ENCODE measurements at regions not wholly inside any gene's neighbourhood (a gene's known extent, or its start where the extent isn't known, plus 50 kb on each side); places are given as distances from the start of the nearest gene placed in this dataset.
"Not testable (repeated sequence)": the region's sequence is repeated elsewhere in the genome, so short reads cannot be mapped to it uniquely, and the experiment has no call there.

DNA sequence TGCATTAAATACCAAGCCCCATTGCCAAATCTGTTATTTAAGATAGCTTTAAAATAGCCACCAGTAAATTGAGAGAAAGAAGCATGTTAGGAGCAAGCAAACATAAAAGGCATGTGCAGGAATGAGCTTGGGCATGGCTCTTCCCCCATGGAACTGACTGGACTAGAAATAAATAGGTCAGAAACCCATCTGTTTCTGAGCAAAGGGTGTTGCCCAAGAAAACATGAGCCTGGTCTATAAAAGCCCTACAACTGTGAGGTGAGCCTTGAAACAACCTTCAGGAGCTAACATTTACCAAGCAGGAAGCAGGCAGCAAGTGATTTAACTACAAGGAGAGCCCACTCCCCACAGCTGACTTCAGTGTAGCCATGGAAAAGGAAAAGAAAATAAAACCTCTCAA, 126.3 kb downstream of the C6orf118 start:
- peak; percentile 68 for DNase-seq (ENCODE audit: low read depth, low spot score)
- in situ Hi-C loops (cut with HindIII; ENCODE audit: low pct_unique_long_range_greater_than_20kb, low sequenced_read_pairs), result no loop called here

DNA sequence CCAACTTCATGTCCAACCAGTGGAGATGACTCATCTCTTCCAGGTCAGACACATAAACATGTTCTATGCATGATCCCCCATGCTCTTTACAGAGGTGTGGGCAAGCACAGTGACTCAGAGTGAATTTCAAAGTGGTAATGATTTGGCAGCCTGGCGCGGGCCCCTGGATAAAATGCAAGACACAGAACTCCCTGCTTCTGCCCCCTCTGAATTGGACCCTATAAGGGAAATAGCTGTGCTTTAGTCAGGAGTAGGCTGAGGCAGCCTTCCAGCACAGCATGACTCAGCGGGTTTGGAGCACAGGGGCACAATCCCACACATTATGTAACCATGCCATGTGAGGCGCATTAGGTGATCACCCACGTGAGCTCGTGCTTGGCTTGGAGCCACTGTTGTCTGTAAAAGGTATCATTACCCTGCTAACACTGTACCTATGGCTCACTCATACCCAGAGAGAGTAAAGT, 127.4 kb downstream of the C6orf118 start:
- DNase-seq (ENCODE audit: low read depth, low spot score), result peak; percentile 95
- in situ Hi-C loops (cut with HindIII; ENCODE audit: low pct_unique_long_range_greater_than_20kb, low sequenced_read_pairs), result no loop called here

DNA sequence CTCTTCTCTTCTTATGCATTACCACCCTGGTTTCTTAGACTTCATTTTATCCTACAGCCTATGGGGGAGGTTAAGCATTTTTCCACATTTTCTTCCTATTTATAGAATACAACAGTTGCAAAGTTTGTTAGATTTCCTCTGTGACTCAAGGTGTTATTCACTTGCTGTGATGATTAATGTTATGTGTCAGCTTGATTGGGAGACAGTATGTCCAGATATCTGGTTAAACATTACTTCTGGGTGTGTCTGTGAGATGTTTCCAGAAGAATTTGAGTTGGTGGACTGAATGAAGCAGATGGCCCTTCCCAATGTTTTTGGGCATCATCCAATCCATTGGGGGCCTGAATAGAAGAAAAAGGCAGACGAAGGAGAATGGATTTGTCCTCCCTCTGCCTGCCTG, 131.3 kb downstream of the C6orf118 start:
- no peak for DNase-seq (ENCODE audit: low read depth, low spot score)
- in situ Hi-C loops (cut with HindIII; ENCODE audit: low pct_unique_long_range_greater_than_20kb, low sequenced_read_pairs), result no loop called here

DNA sequence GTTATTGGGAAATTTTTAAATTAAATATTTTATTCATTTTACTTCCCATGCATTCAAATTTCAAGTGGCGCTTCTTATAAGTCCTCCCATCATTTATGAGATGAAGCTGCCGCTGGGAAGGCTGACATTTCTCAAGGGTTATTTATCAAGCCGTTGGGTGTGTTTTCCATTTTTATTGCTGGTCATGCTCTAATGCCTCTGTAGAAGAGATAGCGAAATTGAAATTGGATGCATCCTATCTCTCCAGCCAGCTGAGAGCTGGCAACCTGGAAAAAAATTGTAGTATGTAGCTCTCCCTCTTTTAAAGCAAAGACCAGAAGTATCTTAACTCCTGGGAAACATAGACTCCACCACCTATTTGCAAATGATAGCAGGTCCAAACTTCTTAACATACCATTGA, 135.9 kb downstream of the C6orf118 start:
- in situ Hi-C loops (cut with HindIII; ENCODE audit: low pct_unique_long_range_greater_than_20kb, low sequenced_read_pairs), result no loop called here
- DNase-seq (ENCODE audit: low read depth, low spot score), result no peak

DNA sequence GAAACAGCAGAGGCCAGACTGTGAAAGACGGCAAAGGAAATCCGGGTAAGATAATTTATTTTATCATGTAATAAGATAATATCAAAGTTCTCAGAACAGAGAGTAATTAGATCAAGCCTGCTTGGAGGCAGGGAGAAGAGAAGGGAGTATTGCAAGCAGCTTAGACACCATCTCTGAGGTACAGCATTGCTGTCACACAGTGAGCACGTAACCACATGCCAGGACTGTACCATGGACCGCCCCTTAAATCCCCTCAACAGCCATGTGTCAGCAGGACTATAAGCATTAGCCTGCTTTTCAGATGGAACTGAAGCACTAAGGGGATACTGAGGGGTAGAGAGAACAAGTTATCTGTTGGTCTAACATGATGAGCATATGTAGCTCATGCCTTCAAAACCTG, 141.5 kb downstream of the C6orf118 start:
- in situ Hi-C loops (cut with HindIII; ENCODE audit: low pct_unique_long_range_greater_than_20kb, low sequenced_read_pairs), result no loop called here
- no peak for DNase-seq (ENCODE audit: low read depth, low spot score)

DNA sequence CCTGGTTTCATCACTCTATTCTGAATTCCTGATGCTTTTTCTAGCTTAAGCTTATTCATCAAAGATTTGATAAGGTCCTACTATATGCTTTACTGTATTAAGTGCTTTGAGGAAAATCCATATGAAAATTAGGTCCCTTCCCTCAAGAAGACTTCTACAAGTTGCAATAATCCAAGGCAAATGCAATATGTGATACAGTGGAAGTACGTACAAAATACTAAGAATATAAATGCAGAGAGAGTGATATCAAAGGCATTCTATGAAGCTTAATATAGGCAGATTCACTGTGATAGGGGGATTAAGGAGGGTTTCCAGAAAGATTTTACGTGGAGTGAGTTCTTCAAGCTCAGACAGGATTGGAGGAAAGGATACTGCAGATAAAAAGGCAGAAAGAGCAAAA, 142.1 kb downstream of the C6orf118 start:
- no peak for DNase-seq (ENCODE audit: low read depth, low spot score)
- in situ Hi-C loops (cut with HindIII; ENCODE audit: low pct_unique_long_range_greater_than_20kb, low sequenced_read_pairs), result no loop called here

DNA sequence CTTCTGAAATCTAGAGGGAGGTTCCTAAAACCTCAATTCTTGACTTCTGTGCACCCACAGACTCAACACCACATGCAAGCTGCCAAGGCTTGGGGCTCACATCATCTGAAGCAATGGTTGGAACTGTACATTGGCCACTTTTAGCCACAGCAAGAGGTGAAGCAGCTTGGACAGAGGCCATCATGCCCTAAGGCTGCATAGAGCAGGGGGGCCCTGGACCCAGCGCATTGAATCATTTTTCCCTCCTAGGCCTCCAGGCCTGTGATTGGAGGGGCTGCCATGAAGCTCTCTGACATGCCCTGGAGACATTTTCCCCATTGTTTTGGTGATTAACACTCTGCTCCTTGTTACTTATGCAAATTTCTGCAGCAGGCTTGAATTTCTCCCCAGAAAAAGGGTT, 145.9 kb downstream of the C6orf118 start:
- in situ Hi-C loops (cut with HindIII; ENCODE audit: low pct_unique_long_range_greater_than_20kb, low sequenced_read_pairs), result no loop called here

DNA sequence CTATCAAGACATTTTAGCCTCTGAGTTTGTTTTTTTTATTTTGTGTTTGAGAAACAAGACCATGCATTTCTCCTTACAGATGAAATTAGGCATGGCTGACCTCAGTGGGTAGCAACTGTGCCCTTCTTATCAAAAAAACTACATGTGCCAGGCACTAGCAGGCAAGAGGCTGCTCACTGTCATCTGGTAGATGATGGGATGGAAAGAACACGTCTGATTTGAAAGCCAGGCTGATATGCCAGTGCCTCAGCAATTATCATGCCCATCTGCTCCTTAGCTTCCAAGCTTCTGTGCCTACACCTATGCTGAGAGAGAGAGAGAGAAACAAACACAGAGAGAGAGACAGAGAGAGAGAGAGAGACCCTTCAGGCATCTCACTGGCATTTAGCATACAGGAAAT, 149.9 kb downstream of the C6orf118 start:
- in situ Hi-C loops (cut with HindIII; ENCODE audit: low pct_unique_long_range_greater_than_20kb, low sequenced_read_pairs), result no loop called here
- DNase-seq (ENCODE audit: low read depth, low spot score), result no peak

More for the DNA sequence above, 145.9 kb downstream of the C6orf118 start:
- no peak for DNase-seq (ENCODE audit: low read depth, low spot score)

DNA sequence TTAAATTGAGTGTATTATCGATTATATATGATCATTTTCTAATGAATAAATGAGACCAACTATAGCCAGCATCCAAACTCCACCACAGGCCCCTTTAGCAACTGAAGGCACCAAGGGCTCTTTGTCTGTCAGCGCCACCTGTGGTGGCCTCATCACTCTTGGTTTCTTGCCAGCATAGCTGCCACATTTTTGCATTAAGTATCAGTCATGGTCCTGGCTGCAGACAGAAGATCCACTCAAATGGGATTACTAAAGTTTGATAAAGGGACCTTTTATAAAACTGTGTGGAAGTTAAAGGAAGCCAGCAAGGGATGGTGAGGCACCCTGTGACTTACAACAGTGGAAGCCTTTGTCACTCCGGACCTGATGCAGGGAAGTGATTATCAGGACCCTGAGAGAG, 162.9 kb downstream of the C6orf118 start:
- peak; percentile 97 for DNase-seq (ENCODE audit: low read depth, low spot score)
- in situ Hi-C loops (cut with HindIII; ENCODE audit: low pct_unique_long_range_greater_than_20kb, low sequenced_read_pairs), result no loop called here

DNA sequence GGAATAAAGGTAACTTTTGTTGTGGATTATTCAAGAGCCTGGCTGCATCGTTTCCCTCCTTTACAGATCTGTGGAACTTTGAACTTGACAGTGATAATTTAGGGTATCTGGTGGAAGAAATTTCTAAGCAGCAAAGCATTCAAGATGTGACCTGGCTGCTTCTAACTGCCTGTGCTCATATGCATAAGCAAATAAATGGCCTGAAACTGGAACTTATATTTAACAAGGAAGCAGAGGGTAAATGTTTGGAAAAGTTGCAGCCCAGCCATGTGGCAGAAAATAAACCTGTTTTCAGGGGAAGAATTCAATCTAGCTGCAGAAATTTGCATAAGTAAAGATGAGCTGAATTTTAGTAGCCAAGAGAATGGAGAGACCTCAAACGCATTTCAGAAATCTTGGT, 173.5 kb downstream of the C6orf118 start:
- in situ Hi-C loops (cut with HindIII; ENCODE audit: low pct_unique_long_range_greater_than_20kb, low sequenced_read_pairs), result no loop called here
- no peak for DNase-seq (ENCODE audit: low read depth, low spot score)

DNA sequence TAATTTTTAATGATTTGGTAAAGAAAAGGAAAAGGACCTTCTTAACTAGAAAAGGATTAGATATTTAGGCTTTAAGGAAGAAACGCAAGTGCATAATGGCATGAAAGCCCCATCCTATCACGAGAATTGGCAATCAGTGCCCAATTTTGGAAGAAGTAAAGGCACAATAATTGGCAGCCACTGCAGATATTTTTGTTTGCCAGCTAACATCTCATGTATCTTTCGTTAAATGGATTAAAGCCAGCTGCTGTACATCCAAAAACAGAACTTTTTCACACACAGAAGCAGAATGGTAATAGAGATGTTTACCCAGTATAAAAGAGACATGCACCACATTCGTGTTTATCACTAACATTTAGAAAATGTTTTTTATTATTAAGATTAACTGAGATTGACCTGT, 180.3 kb downstream of the C6orf118 start:
- in situ Hi-C loops (cut with HindIII; ENCODE audit: low pct_unique_long_range_greater_than_20kb, low sequenced_read_pairs), result no loop called here
- no peak for DNase-seq (ENCODE audit: low read depth, low spot score)

DNA sequence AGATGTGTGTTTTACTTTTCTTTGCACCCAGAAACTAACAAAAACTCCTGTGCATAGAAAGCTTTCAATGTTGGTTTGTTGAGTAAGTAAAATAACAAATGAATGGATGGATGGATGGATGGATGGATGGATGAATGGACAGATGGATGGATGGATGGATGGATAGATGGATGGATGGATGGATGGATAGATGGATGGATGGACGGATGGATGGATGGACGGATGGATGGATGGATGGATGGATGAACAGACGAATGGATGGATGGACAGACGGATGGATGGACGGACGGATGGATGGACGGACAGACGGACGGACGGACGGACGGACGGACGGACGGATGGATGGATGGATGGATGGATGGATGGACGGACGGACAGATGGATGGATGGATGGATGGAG, 181.7 kb downstream of the C6orf118 start:
- DNase-seq (ENCODE audit: low read depth, low spot score); in situ Hi-C loops (cut with HindIII; ENCODE audit: low pct_unique_long_range_greater_than_20kb, low sequenced_read_pairs): not testable (repeated sequence)

DNA sequence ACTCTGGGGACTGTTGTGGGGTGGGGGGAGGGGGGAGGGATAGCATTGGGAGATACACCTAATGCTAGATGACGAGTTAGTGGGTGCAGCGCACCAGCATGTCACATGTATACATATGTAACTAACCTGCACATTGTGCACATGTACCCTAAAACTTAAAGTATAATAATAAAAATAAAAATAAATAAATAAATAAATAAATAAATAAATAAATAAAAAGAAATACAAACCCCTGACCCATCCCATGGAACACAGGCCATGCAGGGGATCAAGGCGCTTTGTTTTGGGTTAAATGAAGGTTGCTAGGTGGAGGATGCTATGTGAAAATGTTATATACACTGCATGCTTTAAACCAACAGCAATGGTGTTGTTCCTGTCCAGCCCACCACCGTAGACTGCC, 184.7 kb downstream of the C6orf118 start:
- DNase-seq (ENCODE audit: low read depth, low spot score); in situ Hi-C loops (cut with HindIII; ENCODE audit: low pct_unique_long_range_greater_than_20kb, low sequenced_read_pairs): not testable (repeated sequence)

DNA sequence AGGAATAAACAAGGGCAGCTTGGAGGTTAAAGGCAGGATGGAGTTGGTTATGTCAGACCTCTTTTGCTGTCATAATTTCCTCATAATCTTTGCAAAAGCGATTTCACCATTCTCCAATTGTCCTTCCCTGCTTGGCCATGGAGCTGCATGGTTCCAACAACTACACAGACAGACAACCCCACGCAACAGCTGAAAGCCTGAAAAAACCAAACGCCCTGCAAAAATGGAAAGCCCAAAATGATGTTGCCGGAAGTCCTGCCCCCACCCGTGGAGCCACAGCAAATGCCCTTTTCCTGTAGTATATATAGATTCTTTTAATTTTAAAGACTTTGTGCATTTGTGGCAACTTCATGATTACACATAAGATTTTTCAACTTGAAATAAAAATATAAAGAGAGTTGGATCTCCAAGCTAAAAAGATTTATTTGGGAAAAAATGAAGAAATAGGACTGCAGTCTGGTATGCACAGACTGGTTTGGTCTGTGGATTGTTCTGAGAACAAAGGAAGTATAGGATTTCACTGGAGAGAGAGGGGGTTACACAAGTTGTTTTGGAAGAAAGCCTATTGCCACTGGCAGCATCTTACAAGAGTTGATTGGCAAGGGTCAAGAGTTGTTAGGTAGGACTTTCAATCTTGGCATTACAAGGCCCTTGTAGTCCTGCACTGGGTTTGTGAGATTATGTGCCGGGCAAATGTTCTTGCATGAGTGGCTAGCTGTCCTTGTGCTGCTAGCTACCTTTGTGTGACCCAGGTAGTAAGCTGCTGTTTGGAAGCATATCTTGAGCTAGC, 190.0 kb downstream of the C6orf118 start:
- in situ Hi-C loops (cut with HindIII; ENCODE audit: low pct_unique_long_range_greater_than_20kb, low sequenced_read_pairs), result no loop called here
- no peak for DNase-seq (ENCODE audit: low read depth, low spot score)

DNA sequence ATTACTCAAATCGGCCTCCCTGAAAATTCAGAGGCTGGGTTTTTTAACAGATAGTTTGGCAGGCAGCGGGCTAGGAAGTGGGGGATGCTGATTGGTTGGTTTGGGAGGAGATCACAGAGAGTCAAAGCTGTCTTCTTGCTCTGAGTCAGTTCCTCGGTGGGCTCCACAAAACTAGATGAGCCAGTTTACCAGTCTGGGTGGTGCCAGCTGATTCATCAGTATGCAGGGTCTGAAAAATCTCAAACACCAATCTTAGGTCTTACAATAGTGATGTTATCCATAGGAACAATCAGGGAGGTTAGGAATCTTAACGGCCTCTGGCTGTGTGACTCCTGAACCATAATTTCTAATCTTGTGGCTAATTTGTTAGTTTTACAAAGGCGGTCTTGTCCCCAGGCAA, 190.7 kb downstream of the C6orf118 start:
- in situ Hi-C loops (cut with HindIII; ENCODE audit: low pct_unique_long_range_greater_than_20kb, low sequenced_read_pairs), result no loop called here
- no peak for DNase-seq (ENCODE audit: low read depth, low spot score)

DNA sequence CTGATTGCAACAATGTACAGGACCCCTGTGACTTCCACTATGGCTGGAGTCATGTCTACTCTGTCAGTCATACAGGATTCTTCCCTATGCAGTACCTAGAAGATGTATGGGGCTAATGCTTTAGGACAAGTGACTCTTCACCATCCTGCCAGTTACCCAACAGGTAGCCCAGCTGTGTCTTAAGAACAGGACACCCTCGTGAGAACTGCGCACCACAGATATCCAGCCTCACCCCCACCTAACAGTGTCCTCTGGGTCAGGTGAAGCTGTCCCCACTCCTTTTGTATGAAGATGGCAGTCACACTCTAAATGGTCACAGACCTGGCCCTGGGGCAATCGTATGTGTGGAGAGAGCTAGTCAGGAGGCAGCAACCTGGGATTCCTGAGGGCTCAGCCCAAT, 191.6 kb downstream of the C6orf118 start:
- no peak for DNase-seq (ENCODE audit: low read depth, low spot score)
- in situ Hi-C loops (cut with HindIII; ENCODE audit: low pct_unique_long_range_greater_than_20kb, low sequenced_read_pairs), result no loop called here

DNA sequence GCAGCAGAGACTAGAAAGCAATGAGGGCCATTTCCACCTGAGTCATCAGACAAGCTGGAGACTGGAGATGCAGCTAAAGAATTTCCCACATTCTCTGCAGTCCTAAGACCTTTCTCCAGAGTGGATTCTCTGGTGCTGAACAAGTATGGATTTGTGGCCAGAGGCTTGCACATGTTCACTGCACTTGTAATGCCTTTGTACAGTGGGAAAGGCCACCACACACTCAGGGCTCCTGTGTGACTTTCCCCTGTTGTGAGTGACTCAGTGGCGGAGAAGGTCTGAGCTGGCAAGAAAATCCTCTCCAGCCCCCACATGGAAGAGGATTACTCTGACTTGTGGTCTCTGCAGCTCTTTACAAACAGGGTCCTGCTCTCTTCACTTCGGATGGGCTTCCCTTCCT, 192.3 kb downstream of the C6orf118 start:
- in situ Hi-C loops (cut with HindIII; ENCODE audit: low pct_unique_long_range_greater_than_20kb, low sequenced_read_pairs), result no loop called here
- DNase-seq (ENCODE audit: low read depth, low spot score), result no peak

DNA sequence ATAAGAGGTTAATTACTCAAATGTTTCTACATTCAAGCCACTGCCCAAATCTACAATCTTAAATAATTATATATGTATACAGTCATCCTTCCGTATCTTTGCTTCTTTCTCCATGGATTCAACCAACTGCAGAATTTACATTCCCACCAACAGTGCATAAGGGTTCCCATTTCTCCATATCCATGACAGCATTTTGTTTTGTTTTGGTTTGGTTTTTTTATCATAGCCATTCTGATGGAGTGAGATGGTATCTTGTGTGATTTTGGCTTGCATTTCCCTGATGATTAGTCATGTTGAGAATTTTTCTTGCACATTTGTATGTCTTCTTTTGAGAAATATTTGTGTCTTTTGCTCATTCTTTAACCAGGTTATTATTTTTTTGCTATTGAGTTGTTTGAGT, 198.5 kb downstream of the C6orf118 start:
- no peak for DNase-seq (ENCODE audit: low read depth, low spot score)
- in situ Hi-C loops (cut with HindIII; ENCODE audit: low pct_unique_long_range_greater_than_20kb, low sequenced_read_pairs), result no loop called here

DNA sequence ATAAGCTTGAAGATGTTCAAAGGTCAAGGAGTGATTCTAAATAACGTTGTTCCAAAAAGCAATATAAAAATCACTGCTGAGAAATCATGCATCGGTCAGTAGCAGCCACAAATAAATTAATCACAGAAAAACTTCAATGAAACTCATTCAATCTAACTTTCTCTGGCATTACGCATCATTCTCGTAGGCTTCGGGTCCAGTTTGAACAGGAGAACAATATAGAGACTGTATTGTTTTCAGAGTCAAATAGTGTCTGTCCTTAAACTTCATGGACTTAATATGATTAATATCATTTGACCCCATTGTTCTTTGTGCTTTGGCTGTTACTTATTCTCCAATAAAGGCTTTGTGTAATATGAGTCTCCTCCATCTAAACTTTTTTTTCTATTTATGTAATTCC, 200.4 kb downstream of the C6orf118 start:
- in situ Hi-C loops (cut with HindIII; ENCODE audit: low pct_unique_long_range_greater_than_20kb, low sequenced_read_pairs), result no loop called here
- peak; percentile 96 for DNase-seq (ENCODE audit: low read depth, low spot score)

DNA sequence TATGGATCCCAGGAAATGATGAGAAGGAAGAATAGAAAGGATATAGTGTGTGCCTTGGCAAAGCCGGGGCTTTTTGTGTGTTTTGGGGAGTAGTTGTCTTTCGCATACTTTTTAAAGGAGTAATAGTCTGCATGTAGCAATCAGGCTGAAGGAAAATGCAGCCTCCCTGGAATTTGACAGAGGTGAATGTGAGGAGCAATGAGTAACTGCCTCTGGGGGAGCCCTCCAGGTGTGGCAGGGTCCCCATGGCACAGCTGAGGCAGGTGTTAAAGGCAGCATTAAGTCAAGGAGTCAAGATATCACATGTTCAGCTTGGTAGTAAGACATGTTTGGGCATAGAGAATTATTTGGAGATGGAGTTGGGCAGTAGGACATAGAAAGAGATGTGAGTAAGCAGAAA, 203.1 kb downstream of the C6orf118 start:
- no peak for DNase-seq (ENCODE audit: low read depth, low spot score)
- in situ Hi-C loops (cut with HindIII; ENCODE audit: low pct_unique_long_range_greater_than_20kb, low sequenced_read_pairs), result no loop called here
